HT-29 (cell line): ENCODE measurements at regions not wholly inside any gene's neighbourhood (a gene's known extent, or its start where the extent isn't known, plus 50 kb on each side); places are given as distances from the start of the nearest gene placed in this dataset.

Source experiments
- DNase-seq: peaks from one replicate; pipeline ENCODE4 v3.0.0-alpha.2; 2015; ENCODE audit warnings: low spot score

DNA sequence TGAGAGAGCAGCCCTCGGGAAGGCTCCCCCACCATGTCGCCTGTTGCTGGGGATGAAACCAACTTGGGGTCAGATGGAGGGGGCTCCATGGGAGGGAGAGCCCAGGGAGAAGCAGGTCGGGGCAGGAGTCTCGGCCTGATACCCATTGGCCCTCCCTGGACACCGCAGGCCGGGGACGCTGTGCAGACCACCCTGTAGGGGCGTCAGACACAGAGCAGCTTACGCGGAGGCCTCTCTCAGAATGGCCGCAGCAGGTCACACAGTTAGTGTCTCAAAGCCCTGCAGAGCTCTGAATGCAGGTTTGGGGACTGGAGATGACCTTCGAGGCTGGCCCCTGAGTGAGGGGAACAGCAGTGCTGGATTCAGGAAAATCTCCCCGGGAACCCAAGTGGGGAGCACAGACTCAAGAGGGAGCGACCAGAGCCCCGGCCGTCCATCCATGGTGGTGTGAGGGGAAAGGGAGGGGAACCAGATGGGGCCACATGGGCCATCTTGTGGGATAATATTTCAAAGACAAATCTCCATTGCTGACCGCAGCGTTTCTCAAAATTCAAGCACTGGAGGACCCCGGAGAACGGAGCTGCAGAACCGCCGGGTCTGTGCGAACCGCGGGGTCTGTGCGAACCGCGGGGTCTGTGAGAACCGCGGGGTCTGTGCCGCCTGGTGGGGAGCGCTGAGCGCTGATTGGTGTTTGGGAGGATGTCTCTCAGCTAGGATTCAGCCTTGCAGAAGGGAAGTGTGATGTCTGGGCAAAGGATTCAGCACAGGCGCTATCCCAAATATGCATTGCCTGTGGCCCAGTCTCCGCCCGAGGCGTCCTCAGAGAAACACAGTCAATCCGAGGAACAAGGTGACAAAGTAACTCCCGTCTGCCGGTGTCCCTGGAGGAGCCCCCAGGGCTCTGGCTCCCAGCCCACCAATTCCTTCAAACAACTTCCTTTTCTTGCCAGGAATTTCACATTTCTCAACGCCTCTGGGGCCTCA is 324.4 kb upstream of the RTL1 start:
- no peak for DNase-seq

- DNase-seq = no peak
Measured at GRCh38 chr14:101228949-101229541, 325.5 kb upstream of the RTL1 start.

GRCh38 chr14:101229666-101230065 is 326.1 kb upstream of the RTL1 start:
- no peak for DNase-seq

DNA sequence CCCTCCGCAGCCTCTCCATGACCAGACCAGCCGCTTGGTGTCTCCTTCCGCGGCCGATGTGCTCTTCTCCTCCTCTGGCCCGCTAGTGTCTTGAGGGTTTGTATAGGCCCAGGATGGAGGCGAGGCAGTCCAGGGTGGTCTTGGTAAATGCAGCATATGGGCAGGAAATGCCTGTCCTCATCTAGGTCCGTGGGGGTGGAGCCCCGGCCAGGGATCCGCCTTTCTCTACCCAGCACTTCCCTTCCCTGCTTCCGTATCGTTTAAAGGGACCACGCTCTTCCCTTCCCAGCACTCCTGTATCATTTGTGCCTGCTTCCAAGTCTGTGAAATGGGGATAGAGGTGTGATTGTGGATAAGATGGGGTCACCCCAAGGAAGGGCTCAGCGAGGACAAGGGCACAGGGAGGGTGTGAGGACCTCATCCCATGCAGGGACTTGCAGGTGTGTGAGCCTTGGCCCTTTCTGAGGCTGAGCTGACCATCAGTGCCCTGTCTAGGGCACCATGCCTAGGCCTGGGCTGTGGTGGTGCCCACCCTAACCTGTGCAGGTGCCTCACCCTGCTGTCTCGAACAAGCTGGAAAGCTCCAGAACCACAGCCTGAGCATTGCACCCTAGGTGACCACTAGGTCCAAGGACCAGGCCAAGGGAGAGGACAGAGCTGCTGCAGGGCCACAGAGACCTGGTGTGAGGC is 326.8 kb upstream of the RTL1 start:
- DNase-seq = no peak

DNA sequence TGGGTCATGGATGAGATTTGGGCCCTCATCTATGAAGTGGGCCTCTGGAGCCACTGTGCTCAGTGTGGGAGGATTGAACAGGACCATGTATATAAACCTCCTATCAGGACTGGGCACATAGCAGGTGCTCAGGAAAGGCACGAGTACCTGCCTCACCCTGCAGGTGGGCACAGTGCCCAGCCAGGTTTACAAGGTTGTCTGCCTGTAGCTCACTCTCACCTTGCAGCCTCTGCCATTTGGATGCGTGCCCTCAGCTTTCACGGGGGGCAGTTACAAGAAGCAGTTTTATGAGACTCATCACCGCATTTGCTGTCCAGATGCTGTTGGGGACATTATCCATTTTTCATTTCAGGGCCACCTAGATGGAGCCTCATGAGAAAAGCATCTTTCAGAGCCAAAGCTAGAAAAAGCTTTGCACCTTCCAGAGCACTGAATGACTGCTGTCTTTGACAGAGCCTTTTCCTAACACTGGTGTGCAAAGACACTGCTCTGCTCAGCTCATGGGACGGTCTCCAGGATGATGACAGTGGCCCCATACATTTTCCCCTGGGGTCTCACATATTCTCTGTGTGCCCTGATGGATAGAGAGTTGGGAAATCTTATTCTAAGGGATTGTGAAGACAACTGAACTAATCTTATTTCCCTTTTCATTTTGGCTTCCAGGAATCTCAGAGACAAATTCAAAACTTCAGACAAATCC is 327.5 kb upstream of the RTL1 start:
- no peak for DNase-seq

DNA sequence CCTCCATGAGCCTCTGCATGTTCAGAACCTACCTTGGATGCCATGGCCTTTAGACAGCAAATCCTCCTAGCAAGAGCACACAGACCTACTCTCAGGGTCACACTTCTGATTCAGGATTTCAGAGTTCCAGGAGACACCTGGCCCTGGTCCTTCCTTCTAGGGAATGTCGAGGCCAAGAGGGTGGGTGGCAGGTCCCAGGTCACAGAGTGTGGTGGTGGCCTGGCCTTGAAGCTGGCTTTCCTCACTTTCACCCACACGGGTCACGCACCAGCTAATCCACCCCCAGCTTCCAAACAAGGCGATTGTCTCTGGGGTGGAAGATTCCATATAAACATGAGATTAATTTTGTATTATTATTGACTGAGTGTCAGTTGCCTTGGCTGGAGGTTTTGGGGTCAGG is 328.3 kb upstream of the RTL1 start:
- DNase-seq = no peak

DNA sequence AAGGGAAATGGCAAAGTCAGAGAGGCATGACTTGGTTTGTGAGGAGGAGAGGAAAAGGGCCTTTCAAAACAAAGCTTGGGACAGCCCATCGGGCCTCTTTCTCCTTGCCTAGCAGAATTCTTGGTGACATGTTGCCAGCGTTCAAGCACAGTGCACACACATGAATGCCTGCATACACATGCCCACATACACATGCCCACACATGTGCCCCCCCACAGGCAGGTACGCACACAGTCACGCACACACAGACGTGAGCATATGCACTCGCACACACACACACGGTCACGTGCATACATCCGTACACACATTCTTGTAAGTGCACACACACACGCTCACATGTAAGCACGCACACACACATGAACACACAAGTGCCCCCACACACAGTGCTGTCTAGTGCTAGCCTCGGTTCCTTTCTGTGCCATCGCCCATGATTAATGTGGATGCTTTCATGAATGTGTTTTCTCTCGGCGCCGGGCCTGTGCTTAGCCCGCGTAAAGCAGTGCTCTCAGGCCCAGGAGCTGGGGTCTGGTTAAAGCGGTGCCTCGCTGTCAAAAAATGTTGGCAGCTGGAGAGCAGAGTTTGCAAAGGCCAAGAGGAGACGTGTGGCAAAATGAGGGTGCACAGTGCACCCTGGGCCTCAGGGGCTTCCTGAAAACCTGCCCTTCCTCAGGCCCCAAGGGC is 328.8 kb upstream of the DIO3 start:
- DNase-seq = no peak

- no peak for DNase-seq
Measured at GRCh38 chr14:101233021-101233366, 328.3 kb upstream of the DIO3 start.

GRCh38 chr14:101233391-101233790 is 327.9 kb upstream of the DIO3 start:
- DNase-seq = no peak

DNA sequence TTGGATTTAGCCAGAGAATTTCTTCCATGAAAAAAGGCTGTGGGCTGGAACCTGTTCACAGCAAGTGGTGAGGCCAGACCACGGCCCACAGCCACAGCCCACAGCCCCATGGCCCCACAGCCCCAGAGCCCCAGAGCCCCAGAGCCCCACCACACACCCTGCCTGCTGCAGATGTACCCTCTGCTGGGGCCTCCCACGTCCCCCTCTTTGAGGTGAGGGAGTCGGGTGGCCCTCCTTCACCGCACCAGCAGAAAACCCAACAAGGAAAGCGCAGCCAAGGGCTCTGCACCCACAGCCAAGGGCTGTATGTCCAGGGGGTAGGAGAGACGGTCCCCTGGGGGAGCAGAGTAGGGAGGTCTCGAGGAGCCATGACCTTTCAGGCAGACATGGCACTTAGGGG is 327.5 kb upstream of the DIO3 start:
- DNase-seq = no peak

DNA sequence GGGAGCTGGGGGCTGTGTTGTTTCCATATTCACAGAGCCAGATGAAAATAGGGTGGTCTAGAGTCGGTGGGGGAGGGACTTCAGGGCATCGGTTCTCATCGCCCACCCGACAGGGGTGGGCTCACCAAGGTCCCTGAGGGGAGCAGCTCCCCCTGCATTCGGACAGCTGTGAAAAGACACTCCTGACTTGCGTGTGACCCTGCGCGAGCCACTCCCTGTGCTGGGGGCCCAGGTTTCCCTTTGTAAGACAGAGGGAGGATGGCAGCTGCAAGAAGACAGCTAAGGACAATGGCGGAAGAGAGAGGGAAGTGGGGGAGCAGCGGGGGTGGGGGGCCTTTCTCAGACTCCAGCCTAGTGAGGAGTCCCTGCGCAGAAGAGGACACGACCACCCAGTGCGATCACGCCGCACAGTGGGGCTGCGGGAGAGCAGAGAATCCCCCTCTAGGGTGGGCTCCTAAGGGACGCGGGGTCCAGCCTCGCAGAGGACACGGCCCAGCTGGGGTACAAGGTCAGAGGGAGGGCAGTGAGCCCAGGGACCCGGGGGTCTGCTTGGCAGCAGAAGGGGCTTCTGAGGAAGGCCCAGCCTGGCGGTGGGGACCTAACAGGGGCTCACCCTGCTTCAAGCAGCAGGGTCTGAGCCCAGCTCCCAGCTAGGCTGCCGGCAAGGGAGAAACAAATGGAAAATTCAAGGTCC is 326.9 kb upstream of the DIO3 start:
- no peak for DNase-seq

DNA sequence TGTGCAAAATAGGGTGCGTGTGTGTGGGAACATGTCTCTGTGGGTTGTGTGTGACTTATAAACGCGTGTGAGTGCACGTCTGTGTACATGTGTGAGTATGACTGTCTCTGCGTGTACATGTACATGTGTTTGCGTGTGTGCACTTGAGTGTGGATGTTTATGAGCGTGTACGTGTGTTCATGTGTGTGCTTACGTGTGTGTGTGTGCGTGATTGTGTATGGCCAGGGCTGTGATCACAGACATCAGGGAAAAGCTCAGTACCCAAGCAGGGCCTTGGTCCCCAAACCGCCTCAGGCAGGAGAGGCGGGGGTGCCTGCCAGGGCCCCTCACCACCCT is 326.3 kb upstream of the DIO3 start:
- DNase-seq = no peak

DNA sequence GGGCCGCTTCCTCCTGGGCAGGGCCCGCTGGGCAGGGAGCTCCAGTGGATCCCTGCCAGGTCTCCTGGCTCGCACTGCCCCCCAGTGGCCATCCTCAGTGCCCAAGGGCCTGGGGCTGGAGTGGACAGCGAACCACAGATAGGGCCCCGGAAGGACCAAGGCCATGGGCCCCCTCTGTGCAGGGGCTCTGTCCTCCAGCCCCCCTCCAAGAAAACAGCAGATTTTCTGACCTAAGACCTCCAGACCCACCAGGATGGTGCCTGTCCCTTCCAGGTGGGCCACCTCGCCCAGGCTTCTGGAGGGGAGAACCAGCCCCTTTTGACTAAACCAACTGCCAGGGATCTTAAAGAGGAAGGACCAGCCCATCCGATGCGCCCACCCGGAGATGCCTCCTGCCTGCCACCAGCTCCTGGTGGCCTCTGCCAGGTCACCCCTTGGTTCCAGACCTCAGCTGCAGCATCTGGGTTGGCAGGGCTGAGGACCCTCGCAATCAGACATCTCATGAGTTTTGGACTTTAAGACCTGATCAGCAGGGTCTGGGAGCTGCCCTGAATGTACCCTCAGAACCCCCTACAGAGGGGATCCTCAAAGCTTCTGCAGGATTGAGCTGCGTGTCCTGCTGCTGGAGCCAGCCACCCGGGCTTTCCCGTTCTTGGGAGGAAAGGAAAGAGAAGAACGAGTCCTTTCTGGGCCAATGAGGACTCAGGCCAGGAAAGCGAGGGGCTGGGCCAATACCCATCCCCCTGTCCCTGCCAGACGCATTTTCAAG is 325.8 kb upstream of the DIO3 start:
- peak; percentile 56 for DNase-seq

DNA sequence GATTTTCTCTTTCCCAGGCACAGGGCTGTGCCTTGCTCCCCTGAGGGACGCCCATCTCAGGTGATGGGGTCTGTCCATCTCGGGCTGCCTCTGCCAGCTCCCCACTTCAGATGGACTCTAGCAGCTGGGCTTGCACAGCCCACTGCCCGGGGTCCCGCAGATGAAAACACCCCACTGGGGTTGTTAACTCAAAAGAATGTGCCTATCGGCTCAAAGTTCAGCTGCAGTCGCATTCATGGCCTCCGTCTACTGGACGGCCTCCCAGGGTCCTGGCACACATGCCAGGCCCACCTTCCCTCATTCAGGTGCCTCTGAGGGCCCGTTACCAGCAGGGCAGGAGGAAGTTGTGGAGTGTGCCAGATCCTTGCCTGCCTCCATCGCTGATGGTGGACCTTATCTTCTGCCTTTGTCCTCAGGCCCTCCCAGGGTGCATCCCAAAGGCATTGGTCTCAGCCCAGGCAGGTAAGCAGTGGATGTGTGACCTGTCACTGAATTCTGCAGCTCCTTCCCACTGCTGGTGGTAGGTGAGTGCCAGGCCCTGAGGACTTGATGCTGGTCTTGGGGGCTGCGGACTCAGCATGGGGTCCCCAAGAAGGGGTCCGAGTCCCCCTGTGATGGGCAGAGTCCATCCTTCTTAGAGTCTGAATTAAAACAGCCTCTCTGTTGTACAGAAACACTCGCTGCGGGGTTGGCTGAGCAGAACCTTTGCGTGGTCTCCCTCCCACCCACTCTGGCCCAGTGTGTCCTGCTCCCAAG is 324.6 kb upstream of the DIO3 start:
- DNase-seq = no peak

GRCh38 chr14:101237252-101237616 is 324.1 kb upstream of the DIO3 start:
- DNase-seq = no peak

GRCh38 chr14:101239065-101239464 is 322.2 kb upstream of the DIO3 start:
- DNase-seq = no peak

GRCh38 chr14:101241147-101241546 is 320.1 kb upstream of the DIO3 start:
- DNase-seq = no peak

DNA sequence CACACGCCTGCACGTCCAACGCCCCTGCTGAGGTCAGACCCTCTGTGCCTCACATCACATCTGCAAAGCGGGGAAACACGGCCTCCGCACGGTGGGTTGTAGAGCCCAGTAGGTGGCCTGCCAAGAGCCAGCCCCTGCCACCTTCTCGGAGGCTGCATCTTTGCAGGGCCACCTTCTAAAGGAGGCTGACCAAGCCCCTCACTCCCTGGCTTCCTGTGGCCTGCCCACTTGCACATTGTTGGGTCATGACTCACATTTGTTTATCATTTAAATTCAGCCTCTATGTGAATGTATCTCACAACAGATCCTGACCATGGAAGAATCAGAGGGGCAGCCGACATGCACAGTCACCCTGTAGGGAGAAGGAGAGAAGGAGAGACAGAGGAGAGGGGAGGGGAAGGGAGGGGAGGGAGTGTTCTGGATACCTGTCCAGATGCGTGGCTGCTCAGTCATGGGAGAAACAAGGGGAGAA is 319.5 kb upstream of the DIO3 start:
- no peak for DNase-seq
